ENCODE measurements at regions not wholly inside any gene's neighbourhood (a gene's known extent, or its start where the extent isn't known, plus 50 kb on each side); places are given as distances from the start of the nearest gene placed in this dataset.
"Not testable (repeated sequence)": the region's sequence is repeated elsewhere in the genome, so short reads cannot be mapped to it uniquely, and the experiment has no call there.

- no peak for DNase-seq
These were observed 649.0 kb upstream of the ANKRD30A start for GRCh38 chr10:36476399-36476798.

- DNase-seq = no peak
These were observed 649.7 kb upstream of the ANKRD30A start for GRCh38 chr10:36475746-36476145.

GRCh38 chr10:36474456-36474855 is 650.9 kb upstream of the ANKRD30A start:
- no peak for DNase-seq

DNA sequence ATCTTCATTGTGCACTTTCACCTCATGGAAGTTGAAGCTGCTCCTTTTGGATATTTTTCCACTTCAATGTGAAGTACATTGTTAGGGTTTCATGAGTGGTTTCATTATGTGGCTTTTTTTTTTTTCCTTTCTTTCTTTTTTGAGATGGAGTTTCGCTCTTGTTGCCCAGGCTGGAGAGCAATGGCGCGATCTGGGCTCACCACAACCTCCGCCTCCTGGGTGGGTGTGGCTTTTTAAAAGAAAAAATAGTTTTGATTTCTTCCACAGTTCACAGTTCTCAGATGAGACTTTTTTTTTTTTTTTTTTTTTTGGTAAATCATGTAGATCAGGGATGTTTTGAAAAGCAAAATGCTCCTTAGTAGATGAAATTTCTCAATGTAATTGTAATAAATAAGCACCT is 652.3 kb upstream of the ANKRD30A start:
- no peak for DNase-seq

DNA sequence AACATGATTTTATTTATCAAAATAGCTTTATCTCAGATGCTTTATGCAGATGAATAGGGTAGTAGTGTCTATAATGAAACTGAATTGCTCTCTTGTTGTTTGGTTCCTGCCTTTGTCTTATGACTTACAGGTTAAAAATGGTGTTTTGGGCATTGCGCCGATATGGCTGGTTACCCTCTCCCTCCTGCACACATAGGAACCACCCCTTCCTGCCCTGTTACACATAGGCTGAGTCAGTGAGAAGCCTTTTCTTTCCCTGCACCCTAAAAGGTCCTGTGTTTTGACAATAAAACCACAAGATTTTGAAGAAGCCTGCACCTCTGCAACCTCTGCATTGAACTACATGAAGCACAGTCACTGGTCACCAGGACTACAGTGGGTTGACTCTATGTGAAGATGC is 655.8 kb upstream of the ANKRD30A start:
- DNase-seq = no peak

GRCh38 chr10:36468620-36469019 is 656.8 kb upstream of the ANKRD30A start:
- DNase-seq = no peak

DNA sequence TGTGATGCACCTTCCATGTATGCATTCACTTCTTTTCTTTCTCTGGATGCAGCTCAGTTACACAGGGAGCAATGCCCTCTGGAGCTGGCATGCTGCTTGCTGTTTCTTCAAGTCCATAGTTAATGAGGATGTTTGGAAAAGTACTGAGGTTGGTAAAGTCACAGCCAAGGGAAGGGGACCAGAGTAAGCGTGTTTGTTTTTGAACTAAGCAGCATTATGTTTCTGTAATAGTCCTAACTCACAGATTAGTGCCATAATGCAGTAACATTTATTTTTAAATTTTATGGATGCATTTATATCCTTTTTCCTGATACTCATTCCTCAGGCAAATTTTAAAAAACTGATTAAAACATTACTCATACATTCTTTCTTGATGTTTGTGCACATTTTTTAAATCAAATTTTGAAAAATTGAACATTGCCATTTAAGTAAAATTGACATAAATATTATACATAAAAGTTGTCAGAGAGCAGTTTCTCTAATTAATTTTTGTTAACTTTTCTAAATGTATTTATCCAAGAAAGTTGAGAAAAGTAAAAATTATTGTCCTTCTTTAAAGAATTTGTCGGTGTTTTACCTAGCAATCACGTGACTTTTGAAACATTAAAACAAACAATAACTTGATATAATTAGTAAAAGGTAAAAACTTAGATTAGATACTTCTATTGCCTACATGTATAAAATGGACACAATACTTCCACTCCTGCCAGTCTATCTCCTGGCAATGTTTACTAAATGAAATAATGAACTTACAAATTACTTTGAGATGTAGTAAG is 659.6 kb upstream of the ANKRD30A start:
- DNase-seq = no peak

GRCh38 chr10:36464291-36464690 is 661.1 kb upstream of the ANKRD30A start:
- no peak for DNase-seq

DNA sequence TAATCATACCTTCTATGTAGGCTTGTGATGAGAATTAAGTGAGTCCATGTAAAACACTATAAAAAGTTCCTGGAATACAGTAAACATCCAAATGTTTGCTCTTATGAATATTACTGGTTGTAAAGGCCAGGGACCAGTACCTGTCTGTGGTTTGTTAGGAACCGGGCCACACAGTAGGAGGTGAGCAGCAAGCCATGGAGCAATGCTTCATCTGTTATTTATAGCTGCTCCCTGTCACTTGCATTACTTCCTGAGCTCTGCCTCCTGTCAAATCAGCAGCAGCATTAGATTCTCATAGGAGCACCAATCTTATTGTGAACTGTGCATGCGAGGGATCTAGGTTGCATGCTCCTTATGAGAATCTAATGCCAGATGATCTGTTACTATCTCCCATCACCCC is 662.0 kb upstream of the ANKRD30A start:
- DNase-seq = no peak

DNA sequence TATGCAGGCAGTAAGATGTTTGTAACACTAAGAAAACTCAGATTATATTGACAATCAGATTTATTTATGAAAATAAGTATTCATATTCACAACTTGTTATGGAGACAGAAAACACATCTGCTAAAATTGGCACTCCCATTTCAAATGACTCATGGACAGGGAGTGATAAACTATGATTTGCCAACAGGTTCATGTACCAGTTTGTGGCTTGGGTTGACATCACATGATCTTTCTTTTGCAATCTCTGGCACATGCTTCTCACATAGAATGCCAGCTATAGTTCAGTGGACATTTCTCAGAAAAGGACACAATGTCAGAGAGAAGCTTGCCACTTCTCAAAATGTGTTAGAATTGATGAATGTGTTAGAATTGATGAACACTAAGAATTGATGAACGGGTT is 663.2 kb upstream of the ANKRD30A start:
- DNase-seq = no peak

- DNase-seq = not testable (repeated sequence)
These were observed 667.0 kb upstream of the ANKRD30A start for GRCh38 chr10:36458437-36458836.

GRCh38 chr10:36457751-36458150 is 667.6 kb upstream of the ANKRD30A start:
- no peak for DNase-seq

- DNase-seq = no peak
These were observed 669.8 kb upstream of the ANKRD30A start for GRCh38 chr10:36455526-36456133.

GRCh38 chr10:36452851-36453250 is 672.5 kb upstream of the ANKRD30A start:
- DNase-seq = no peak

GRCh38 chr10:36451391-36451970 is 673.9 kb upstream of the ANKRD30A start:
- DNase-seq = no peak

DNA sequence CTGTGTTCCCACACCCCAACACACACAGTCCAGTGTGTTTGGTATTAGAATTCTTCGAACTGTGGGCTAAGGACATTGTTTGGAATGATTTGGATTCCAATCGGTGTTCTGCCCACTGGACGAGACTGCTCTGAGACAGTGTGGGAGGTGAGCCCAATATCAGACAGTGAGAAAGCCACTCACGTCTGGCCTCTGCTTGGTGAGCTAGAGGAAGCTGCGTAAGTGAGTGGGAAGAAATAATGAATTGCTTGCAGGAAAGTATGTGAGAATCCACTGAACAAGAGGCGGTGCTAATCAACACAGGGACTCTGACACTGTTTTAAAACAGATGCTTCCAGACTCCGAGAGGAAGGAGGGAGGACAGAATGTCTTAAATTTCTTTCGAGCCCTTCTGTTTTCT is 675.0 kb upstream of the ANKRD30A start:
- no peak for DNase-seq

GRCh38 chr10:36448760-36449691 is 676.4 kb upstream of the ANKRD30A start:
- no peak for DNase-seq

DNA sequence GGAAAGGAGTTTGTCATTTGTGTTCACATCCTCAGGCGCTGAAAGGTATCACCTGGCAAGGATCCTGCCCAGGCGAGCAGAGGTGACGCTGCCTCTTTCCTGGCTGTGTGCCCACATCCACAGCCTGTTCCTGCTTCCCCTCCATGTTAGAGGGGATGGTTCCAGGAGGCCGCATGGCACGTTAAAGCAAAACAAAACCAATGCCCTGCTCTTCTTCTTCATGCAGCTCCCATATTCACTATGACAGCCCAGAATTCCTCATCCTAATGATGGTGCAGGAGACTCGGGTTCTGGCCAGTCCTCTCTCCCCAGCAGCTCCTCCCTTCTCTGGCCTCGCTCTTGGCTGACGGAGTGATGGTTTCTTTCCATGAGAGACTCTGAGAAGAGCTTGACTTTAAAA is 678.5 kb upstream of the ANKRD30A start:
- no peak for DNase-seq

GRCh38 chr10:36443233-36443632 is 682.2 kb upstream of the ANKRD30A start:
- DNase-seq = no peak

DNA sequence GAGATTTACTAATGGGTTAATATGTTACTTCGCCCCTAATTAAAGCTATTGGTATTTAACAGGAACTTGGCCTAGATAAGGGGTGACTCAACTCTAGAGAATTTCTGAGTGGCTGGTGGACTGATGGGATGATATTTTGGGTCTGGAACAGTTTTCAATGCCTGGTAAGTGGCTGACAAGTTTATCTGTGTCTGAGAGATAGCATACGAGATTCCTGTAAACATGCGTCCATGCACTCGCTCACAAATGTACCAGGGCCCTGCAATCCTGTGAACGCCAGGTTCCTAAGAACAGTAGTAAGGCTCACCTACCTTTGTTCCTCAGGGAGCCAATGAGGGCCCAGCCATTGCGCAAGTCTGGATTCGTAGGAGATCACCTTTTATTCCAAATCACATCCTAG is 683.8 kb upstream of the ANKRD30A start:
- DNase-seq = no peak

- DNase-seq = no peak
These were observed 684.9 kb upstream of the ANKRD30A start for GRCh38 chr10:36440539-36440938.

- DNase-seq = no peak
These were observed 688.0 kb upstream of the ANKRD30A start for GRCh38 chr10:36437367-36437766.

DNA sequence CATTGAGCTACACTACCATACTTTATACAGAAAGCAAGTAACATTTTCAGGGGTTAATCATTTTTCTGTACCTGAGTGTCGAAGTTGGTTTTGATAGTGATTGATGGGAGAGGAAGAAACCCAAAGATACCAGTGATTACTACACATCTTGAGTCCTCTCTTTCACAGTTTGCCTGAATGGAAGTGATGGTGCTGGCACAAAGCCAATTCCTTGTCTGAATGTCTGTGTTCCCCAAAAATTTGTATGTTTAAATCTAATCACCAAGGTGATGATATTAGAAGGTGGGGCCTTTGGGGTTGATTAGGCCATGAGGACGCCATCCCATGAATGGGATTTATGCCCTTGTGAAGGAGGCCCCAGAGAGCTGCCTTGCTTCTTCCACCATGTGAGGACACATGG is 696.9 kb upstream of the ANKRD30A start:
- no peak for DNase-seq

Data from activated T-cell treated with anti-CD3 and anti-CD28 coated beads, Interleukin-2, amount 50 U/mL, for 1 hour (primary cell).